Hematopoietic multipotent progenitor cell (in vitro differentiated cells): ENCODE measurements at regions not wholly inside any gene's neighbourhood (a gene's known extent, or its start where the extent isn't known, plus 50 kb on each side); places are given as distances from the start of the nearest gene placed in this dataset.
A peak's percentile ranks its signal among the peaks of the same experiment; 100 is the strongest.
"Not testable (repeated sequence)": the region's sequence is repeated elsewhere in the genome, so short reads cannot be mapped to it uniquely, and the experiment has no call there.

Experiments used
- DNase-seq, 3 donors: peaks; one replicate each; pipeline ENCODE4 v3.0.0-alpha.2; 2011 to 2015; ENCODE audit warnings: low read depth in 2 of 3, low spot score in 2 of 3

- no peak for DNase-seq
Measured at GRCh38 chr10:53108317-53108934, 335.8 kb upstream of the MBL2 start.

DNA sequence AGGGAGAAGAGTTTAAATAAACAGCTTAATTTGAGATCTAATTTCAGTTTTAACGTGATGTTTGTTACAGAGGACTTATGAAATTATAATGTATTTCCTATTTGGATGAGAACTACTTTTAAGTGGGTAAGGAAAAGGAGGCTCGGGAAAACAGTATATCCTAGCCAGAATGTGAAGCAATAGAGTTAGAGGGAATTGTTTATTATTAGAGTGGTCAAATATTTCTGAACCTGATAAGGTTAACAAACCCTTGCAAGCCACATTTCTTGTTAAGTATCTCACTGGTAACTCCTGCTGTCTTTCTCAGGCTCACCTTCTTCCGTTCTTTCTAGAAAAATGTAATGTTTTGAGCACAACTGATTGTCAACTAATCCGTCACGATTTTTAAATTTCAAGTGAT, 335.1 kb upstream of the MBL2 start:
- DNase-seq, result no peak

GRCh38 chr10:53102424-53102823, 329.8 kb upstream of the MBL2 start:
- no peak for DNase-seq

DNA sequence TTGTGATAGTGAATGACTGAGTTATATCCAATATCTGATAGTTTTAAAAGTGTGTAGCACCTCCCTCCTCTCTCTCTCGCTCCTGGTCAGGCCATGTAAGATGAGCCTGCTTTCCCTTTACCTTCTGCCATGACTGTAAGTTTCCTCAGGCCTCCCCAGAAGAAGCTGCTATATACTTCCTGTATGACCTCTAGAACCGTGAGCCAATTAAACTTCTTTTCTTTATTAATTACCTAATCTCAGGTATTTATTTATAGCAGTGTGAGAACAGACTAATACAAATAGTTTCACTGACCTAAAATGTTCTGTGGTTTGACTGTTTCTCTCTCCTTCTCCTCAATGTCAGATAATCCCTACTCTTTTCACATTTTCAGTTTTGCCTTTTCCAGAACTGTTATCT, 321.3 kb upstream of the MBL2 start:
- DNase-seq, result no peak

DNA sequence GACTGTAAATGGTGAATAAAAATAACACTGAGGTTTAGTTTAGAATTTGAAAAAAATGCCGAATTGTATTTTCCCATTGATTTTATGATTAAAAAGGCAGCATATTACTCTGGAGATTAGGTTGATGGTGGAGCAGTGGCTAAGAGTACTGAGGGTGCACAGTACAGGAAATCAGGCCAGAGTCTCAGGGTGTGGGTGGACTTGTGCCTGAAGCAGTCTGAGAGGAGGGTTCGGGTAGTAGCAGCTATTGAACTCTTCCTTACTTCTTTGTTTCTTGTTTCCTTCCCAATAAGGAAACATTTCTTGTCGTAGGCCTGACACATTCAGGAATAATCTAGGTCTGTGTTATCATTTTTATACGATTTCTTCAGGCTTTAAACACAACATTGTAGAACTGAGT, 319.0 kb upstream of the MBL2 start:
- DNase-seq, result no peak

DNA sequence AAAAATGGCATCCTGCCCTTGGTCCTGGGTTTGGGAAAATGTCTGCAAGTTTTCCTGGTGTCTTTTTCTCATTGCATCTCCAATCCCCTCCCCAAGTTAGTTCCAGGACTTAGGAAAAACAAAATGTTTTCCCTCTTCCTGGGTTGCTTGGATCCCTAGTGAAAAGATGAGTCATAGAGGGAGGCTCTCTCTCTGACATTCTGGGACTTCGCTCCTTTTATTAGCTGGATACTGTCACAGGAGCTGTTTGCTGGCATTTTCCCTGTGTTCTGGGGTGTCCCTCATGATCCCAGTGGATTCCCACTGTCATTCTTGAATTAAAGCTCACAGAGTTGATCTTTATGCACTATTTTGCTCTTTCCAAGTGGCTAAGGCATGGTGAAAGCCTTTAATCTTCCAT, 316.4 kb upstream of the MBL2 start:
- no peak for DNase-seq

- DNase-seq, result no peak
Measured at GRCh38 chr10:53079283-53079682, 306.7 kb upstream of the MBL2 start.

DNA sequence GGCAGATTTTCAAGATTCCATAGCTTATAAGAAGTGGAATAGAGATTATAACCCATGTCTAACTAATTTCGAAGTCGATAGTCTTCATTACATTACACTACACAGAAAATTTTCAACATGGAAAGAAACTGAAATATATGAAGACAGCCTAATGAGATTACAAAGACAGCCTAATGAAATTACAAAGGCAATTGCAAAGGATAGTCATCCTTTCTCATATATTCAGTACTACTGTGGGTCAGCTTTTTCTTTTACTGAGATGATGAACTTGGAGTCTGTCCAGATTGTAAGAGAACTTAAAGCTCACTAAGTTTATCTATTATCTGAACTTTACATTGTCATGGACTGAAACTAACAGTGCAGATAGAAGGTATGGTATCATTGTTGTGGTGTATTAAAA, 304.4 kb upstream of the MBL2 start:
- no peak for DNase-seq

GRCh38 chr10:53075469-53075868, 302.9 kb upstream of the MBL2 start:
- DNase-seq, result no peak

GRCh38 chr10:53072144-53072543, 299.6 kb upstream of the MBL2 start:
- no peak for DNase-seq

DNA sequence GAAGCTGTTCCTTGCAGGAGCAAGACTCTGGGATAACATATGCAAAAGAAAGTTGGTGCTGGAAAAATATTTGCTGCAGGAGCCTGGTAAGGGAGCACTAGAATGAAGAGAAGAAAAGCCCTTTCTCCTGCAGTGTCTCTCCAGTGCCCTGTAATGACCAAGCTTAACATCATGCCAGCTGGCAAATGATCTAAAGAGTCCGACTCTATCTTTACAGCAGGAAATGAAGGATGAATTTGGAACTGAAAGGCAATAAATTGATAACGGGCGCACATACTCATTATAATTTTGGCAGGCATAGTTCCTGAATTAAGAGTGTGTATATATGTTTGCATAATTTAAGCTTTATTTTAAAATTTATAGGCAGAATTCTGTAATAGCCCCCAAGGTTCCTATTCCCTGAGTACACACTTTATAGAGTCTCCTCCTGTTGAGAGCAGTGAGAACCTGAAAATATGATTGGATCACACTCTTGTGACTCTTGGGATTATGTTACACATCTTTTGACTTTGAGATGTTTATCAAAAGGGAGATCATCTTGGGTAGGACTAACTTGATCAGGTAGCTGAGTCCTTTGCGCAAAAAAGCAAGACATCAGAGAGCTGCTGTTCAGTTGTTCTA, 299.0 kb upstream of the MBL2 start:
- no peak for DNase-seq

GRCh38 chr10:53069013-53069412, 296.4 kb upstream of the MBL2 start:
- DNase-seq, result no peak

GRCh38 chr10:53064614-53065013, 292.0 kb upstream of the MBL2 start:
- DNase-seq, result peak in 1 of 3 donors; percentile 3

DNA sequence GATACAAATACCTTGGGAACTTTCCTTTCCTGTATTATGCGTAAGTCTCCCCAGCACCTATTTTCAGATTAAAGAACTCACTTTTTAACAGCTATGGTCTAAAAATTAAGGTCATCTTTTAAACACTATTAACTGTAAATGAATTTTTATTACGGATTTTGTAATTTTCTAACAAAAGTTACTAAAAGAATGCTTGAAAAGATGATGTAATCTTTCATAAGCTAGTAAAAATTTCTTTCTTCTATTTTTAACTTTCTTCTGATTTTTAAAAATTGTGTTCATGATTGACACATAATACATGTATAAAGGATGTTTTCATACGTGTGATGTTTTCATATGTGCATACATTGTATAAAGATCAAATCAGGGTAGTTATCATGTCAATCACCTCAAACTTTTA, 291.2 kb upstream of the MBL2 start:
- no peak for DNase-seq

- no peak for DNase-seq
Measured at GRCh38 chr10:53052521-53053164, 280.1 kb upstream of the MBL2 start.

GRCh38 chr10:53045315-53045714, 272.7 kb upstream of the MBL2 start:
- DNase-seq, result no peak

GRCh38 chr10:53035823-53036222, 263.2 kb upstream of the MBL2 start:
- DNase-seq, result not testable (repeated sequence)

- DNase-seq, result no peak
Measured at GRCh38 chr10:53033396-53033795, 260.8 kb upstream of the MBL2 start.

- DNase-seq, result peak in 2 of 3 donors; percentile 44 to 73
Measured at GRCh38 chr10:53029872-53030849, 257.6 kb upstream of the MBL2 start.

GRCh38 chr10:53029449-53029848, 256.9 kb upstream of the MBL2 start:
- DNase-seq, result no peak

GRCh38 chr10:53025765-53026164, 253.2 kb upstream of the MBL2 start:
- DNase-seq, result not testable (repeated sequence)
